AG10803 (cell line): ENCODE measurements at regions not wholly inside any gene's neighbourhood (a gene's known extent, or its start where the extent isn't known, plus 50 kb on each side); places are given as distances from the start of the nearest gene placed in this dataset.

Experiments
- DNase-seq: peaks from one replicate; pipeline ENCODE4 v3.0.0; 2010; ENCODE audit warnings: low read depth
- H3K4me3 ChIP-seq: 2 replicates; pipeline ENCODE4 v1.5.1; 2011; ENCODE audit warnings: mild to moderate bottlenecking, low read length, control low read depth
- CTCF ChIP-seq: conservative IDR thresholded peaks from 2 replicates; pipeline ENCODE4 v1.5.1; 2011; ENCODE audit warnings: mild to moderate bottlenecking, low read length, control low read depth, inconsistent platforms

GRCh38 chr6:50657513-50657912, 55.8 kb upstream of the TFAP2D start:
- no peak for TF ChIP-seq CTCF
- DNase-seq = peak; percentile 2

GRCh38 chr6:50658561-50658960, 54.8 kb upstream of the TFAP2D start:
- no peak for DNase-seq
- no peak overlapping the region for H3K4me3 ChIP-seq
- no peak for TF ChIP-seq CTCF

More at GRCh38 chr6:50657513-50657912, 55.8 kb upstream of the TFAP2D start:
- H3K4me3 ChIP-seq = no peak overlapping the region

- no peak for DNase-seq
- H3K4me3 ChIP-seq = no peak overlapping the region
- no peak for TF ChIP-seq CTCF
Observed at GRCh38 chr6:50661636-50662035, 51.7 kb upstream of the TFAP2D start.
